ENCODE measurements at regions not wholly inside any gene's neighbourhood (a gene's known extent, or its start where the extent isn't known, plus 50 kb on each side); places are given as distances from the start of the nearest gene placed in this dataset.

DNA sequence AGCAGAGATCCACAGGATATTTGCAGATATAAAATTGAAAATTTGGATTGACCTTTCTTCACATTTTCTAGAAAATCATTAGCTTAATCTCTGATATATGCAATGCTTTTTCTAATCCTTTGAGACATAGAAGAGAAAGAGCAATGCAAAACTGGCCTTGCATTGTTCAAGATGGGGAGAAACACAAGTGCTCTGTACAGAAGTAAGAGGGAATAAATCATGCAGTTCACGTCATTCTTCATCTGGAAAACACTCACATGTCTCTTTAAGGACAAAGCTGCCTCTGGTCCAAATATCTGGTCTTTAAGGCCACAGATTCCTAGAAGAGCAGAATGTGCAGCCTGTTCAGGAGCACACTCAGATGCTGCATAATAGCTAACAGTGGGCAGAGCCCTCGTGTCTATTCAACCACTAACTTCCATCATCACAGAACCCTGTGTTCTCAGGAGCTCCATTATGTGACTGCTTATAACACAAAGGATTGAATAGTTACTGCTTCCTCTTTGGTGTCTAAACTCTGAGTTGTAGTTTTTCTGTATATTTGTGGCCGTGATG, 277.5 kb downstream of the PLK2 start:
- CTCF ChIA-PET, result no interaction called here

DNA sequence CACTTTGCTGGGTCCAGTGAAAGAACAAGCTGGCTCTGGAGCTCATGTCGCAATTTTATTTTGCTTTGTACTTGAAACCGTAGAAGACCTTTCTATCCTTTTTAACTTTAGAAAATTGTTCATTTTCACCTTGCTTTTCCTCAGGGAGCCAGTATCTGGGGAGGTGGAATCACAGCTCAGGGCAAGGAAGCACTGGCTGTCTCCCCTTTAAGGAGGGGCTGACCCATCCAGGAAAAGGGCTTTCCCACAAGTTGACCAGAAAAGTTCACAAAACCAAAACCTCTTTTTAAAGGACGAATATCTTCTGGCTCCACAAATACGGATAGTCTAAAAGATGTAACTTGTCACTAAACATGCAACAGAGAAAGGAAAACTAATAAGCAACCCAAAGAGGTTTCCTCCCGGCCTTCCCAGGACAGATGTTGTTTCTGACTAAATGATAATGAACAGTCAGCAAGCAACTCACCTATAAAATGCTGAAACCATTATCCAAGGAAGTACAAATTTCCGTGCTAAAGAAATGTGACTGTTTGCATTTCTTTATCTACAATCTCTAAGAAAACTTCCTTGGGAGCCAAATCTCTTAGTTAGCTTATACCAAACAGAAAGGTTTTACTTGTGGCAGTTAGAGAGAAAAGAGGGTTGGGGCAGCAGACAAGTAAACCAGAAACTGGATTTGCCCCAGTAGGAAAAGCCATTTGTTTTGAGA, 278.2 kb downstream of the PLK2 start:
- Mint-ChIP-seq H3K4me1 (no peaks in the 10 kb centered on the region), H3K27ac (no peak overlapping the region), H3K27me3 (no peaks in the 10 kb centered on the region), H3K4me3 (no peak overlapping the region), H3K9me3 (ENCODE audit: insufficient read depth) (no peaks in the 10 kb centered on the region)
- ChIA-PET CTCF (no interaction called here), POLR2A (no interaction called here)
- Histone ChIP-seq H3K27me3 (replicated peaks in 1 of 4; ENCODE audit: control extremely low read depth in 1 of 4, control insufficient read depth in 3 of 4, insufficient read depth in 4 of 4, low read length in 3 of 4) (no peaks in the 10 kb centered on the region), H3K9ac (ENCODE audit: low read length) (no peak overlapping the region), H3K4me2 (replicated peaks; ENCODE audit: low read depth, low read length, poor library complexity, severe bottlenecking) (no peak overlapping the region), H3K9me3 (ENCODE audit: control extremely low read depth in 1 of 3, control insufficient read depth in 2 of 3, insufficient read depth in 1 of 3, low read length in 2 of 3) (no peaks in the 10 kb centered on the region), H3K4me1 (ENCODE audit: control insufficient read depth in 2 of 2, insufficient read depth in 2 of 2, low read length in 2 of 2) (no peaks in the 10 kb centered on the region), H3K79me2 (ENCODE audit: control insufficient read depth, insufficient read depth, low read length) (no peaks in the 10 kb centered on the region), H3K36me3 (replicated peaks in 1 of 2; ENCODE audit: control extremely low read depth in 1 of 2, control insufficient read depth in 1 of 2, extremely low read depth in 1 of 2, insufficient read depth in 2 of 2, low read length in 1 of 2) (no peaks in the 10 kb centered on the region), H3K4me3 (ENCODE audit: control extremely low read depth in 1 of 5, extremely low read depth in 1 of 5, insufficient read depth in 1 of 5, low read depth in 2 of 5, low read length in 4 of 5) (no peak overlapping the region), H4K20me1 (ENCODE audit: control insufficient read depth, insufficient read depth, low read length, poor library complexity, severe bottlenecking) (no peaks in the 10 kb centered on the region), H2AFZ (ENCODE audit: insufficient read depth, low read depth, low read length, poor library complexity, severe bottlenecking) (no peak overlapping the region), H3K27ac (ENCODE audit: low read length in 2 of 2) (no peak overlapping the region)
- intact Hi-C loops (cut with micrococcal nuclease), result no loop called here
- TF ChIP-seq, protein P1, sequence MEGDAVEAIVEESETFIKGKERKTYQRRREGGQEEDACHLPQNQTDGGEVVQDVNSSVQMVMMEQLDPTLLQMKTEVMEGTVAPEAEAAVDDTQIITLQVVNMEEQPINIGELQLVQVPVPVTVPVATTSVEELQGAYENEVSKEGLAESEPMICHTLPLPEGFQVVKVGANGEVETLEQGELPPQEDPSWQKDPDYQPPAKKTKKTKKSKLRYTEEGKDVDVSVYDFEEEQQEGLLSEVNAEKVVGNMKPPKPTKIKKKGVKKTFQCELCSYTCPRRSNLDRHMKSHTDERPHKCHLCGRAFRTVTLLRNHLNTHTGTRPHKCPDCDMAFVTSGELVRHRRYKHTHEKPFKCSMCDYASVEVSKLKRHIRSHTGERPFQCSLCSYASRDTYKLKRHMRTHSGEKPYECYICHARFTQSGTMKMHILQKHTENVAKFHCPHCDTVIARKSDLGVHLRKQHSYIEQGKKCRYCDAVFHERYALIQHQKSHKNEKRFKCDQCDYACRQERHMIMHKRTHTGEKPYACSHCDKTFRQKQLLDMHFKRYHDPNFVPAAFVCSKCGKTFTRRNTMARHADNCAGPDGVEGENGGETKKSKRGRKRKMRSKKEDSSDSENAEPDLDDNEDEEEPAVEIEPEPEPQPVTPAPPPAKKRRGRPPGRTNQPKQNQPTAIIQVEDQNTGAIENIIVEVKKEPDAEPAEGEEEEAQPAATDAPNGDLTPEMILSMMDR (IDR thresholded peaks at IDR 0.05), result no peak
- TF ChIP-seq EZH2 (IDR thresholded peaks at IDR 0.05; ENCODE audit: borderline replicate concordance, insufficient read depth, low read depth, low read length, poor library complexity, severe bottlenecking), result no peak
- ATAC-seq (ENCODE audit: low read depth) (no peak), DNase-seq (no peak)
- no CpG with 5 or more reads among the region's 6 CpGs for WGBS (ENCODE audit: insufficient coverage)

More for the DNA sequence above, 277.5 kb downstream of the PLK2 start:
- H3K79me2 ChIP-seq (ENCODE audit: control insufficient read depth, insufficient read depth, low read length), result no peaks in the 10 kb centered on the region
- no peak overlapping the region for H3K4me3 ChIP-seq (ENCODE audit: control extremely low read depth in 1 of 5, extremely low read depth in 1 of 5, insufficient read depth in 1 of 5, low read depth in 2 of 5, low read length in 4 of 5)
- H3K27ac Mint-ChIP-seq, result no peak overlapping the region
- H3K4me3 Mint-ChIP-seq, result no peak overlapping the region
- no peak overlapping the region for H3K4me2 ChIP-seq (replicated peaks; ENCODE audit: low read depth, low read length, poor library complexity, severe bottlenecking)
- ATAC-seq (ENCODE audit: low read depth), result no peak
- H4K20me1 ChIP-seq (ENCODE audit: control insufficient read depth, insufficient read depth, low read length, poor library complexity, severe bottlenecking), result no peaks in the 10 kb centered on the region
- H3K27me3 Mint-ChIP-seq, result no peaks in the 10 kb centered on the region
- no CpG with 5 or more reads among the region's 3 CpGs for WGBS (ENCODE audit: insufficient coverage)
- POLR2A ChIA-PET, result no interaction called here
- H3K9me3 Mint-ChIP-seq (ENCODE audit: insufficient read depth), result no peaks in the 10 kb centered on the region
- no peak overlapping the region for H3K27ac ChIP-seq (ENCODE audit: low read length in 2 of 2)
- H3K36me3 ChIP-seq (replicated peaks in 1 of 2; ENCODE audit: control extremely low read depth in 1 of 2, control insufficient read depth in 1 of 2, extremely low read depth in 1 of 2, insufficient read depth in 2 of 2, low read length in 1 of 2), result no peaks in the 10 kb centered on the region
- no peak overlapping the region for H3K9ac ChIP-seq (ENCODE audit: low read length)
- no peaks in the 10 kb centered on the region for H3K4me1 ChIP-seq (ENCODE audit: control insufficient read depth in 2 of 2, insufficient read depth in 2 of 2, low read length in 2 of 2)
- no peak overlapping the region for H2AFZ ChIP-seq (ENCODE audit: insufficient read depth, low read depth, low read length, poor library complexity, severe bottlenecking)
- DNase-seq, result no peak
- intact Hi-C loops (cut with micrococcal nuclease), result no loop called here
- H3K4me1 Mint-ChIP-seq, result no peaks in the 10 kb centered on the region
- TF ChIP-seq, protein P1 (IDR thresholded peaks at IDR 0.05), result no peak
- TF ChIP-seq EZH2 (IDR thresholded peaks at IDR 0.05; ENCODE audit: borderline replicate concordance, insufficient read depth, low read depth, low read length, poor library complexity, severe bottlenecking), result no peak
- H3K9me3 ChIP-seq (ENCODE audit: control extremely low read depth in 1 of 3, control insufficient read depth in 2 of 3, insufficient read depth in 1 of 3, low read length in 2 of 3), result no peaks in the 10 kb centered on the region
- H3K27me3 ChIP-seq (replicated peaks in 1 of 4; ENCODE audit: control extremely low read depth in 1 of 4, control insufficient read depth in 3 of 4, insufficient read depth in 4 of 4, low read length in 3 of 4), result no peaks in the 10 kb centered on the region
